Liver (tissue), 2 donors: ENCODE measurements at regions not wholly inside any gene's neighbourhood (a gene's known extent, or its start where the extent isn't known, plus 50 kb on each side); places are given as distances from the start of the nearest gene placed in this dataset.

ENCODE experiments used
- SP1 ChIP-seq: IDR thresholded peaks from 2 replicates; pipeline ENCODE4 v1.6.1; 2018; ENCODE audit warnings: antibody characterized with exemption, mild to moderate bottlenecking
- TF ChIP-seq, protein P1 (sequence below): IDR thresholded peaks from 2 replicates; pipeline ENCODE4 v1.6.1; 2016; ENCODE audit warnings: antibody characterized with exemption
- donor health status: healthy.

DNA sequence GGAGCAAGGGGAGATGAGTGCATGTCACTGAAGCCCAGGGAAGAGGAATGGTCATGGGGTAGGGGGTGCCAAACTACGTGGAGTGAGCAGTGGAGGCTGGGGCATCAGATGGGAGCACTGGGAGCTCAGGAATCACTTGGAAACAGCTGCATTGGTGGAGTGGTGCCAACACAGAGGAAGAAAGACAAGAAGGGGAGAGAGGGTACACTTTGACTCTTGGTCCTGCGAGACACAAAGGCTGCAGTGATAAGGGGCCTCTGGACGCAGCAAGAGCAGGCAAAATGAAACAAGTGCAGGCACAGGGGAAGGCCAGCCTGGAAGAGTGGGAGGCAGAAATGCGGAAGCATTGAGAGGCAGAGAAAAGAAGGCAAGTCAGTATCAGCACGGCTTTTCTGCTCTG, 134.7 kb upstream of the SMIM21 start:
- TF ChIP-seq, protein P1, sequence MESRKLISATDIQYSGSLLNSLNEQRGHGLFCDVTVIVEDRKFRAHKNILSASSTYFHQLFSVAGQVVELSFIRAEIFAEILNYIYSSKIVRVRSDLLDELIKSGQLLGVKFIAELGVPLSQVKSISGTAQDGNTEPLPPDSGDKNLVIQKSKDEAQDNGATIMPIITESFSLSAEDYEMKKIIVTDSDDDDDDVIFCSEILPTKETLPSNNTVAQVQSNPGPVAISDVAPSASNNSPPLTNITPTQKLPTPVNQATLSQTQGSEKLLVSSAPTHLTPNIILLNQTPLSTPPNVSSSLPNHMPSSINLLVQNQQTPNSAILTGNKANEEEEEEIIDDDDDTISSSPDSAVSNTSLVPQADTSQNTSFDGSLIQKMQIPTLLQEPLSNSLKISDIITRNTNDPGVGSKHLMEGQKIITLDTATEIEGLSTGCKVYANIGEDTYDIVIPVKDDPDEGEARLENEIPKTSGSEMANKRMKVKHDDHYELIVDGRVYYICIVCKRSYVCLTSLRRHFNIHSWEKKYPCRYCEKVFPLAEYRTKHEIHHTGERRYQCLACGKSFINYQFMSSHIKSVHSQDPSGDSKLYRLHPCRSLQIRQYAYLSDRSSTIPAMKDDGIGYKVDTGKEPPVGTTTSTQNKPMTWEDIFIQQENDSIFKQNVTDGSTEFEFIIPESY: no peak
- TF ChIP-seq SP1: no peak
